GM19455 (cell line): ENCODE measurements at regions not wholly inside any gene's neighbourhood (a gene's known extent, or its start where the extent isn't known, plus 50 kb on each side); places are given as distances from the start of the nearest gene placed in this dataset.
A peak's percentile ranks its signal among the peaks of the same experiment; 100 is the strongest.
"Not testable (repeated sequence)": the region's sequence is repeated elsewhere in the genome, so short reads cannot be mapped to it uniquely, and the experiment has no call there.

Experiments used
- ATAC-seq: cut with Tn5 transposase; IDR thresholded peaks from one replicate; pipeline ENCODE4 v1.9.1; 2021; ENCODE audit not compliant: unreplicated experiment

DNA sequence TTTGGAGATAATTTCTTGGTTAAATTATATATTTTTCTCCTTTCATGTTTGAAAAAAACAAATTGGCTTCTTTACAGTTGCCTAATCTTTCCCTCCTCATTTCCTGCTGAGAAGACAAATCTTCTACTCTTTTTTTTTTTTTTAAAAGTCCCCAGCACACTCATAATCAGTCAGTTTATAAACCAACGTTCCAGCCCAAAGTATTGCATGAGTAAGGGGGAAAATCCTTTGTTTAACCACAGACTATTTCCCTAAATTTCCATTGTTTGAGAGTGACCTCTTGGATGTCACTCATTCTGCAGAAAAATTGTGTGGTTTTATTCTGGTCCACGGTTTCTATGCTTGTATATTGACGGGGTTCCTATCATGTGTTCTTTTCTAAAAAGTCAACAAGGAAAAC is 55.1 kb upstream of the TLR4 start:
- ATAC-seq: no peak

DNA sequence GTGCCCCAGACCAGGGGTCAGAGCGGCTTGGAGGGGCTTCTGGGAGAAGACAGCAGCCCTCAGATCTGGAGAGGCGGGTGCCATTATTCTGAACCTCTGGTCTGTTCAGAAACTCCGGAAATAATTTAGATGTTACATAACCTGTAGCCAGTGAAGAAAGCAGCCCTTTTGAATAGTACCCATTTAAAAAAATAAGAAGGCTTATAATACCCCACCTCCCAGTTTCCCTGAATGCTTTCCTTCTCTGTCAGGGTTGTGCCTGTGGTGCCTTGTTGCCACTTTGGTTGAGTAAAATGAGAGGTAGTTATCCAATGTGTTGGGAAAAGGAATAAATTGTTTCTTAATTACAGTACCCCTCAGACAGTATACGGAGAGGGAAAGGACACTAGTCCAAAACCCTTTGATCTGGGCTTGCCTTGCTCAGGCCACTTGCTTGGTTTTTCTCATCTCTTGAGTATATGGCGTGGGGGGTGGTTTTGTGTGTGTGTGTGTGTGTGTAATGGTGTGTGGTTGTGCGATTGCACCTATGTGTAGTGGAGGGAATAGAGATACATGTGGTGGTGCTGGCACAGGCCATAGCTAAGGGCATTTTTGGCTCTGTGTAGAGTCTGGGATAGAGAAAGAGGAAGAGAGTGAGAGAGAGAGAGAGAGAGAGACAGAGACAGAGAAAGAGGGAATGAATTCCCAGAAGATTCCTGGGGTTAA is 59.1 kb upstream of the TLR4 start:
- ATAC-seq: peak; percentile 31

DNA sequence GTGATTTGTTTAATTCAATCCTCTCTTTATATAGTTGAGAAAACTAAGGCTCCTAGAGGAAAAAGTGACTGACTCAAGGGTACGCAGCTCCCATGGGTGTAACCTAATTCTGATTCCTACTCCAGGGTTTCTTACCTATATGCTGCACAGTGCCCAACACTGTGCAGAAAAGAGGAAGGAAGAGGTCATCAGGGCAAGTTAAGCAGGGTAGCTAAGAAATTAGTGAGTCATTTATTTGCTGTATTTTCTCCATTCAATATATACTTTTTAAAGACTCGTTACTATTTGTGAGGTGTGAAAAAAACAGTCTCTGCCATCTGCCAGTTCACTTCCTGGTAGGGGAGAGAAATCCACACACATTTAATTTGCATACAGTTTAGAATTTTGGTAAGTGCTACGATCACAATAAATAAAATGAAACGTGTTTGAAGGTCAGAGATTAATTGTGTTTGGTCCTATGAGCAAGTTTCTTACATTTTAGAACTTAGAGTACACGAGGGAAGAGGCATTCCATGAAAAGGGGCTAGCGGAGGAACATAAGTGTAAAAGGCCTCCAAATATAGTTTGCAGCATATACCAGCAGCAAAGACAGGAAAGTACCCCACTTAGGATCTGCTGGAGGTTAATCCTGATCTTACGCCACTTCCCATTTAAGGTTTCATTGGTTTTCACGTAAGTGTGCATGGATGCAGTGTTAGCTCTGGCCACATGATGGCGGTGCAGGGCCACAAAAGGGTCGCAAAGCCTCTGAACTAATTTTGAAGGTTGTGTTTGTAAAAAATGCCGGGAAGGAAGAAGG is 59.9 kb upstream of the TLR4 start:
- ATAC-seq: peak; percentile 91

DNA sequence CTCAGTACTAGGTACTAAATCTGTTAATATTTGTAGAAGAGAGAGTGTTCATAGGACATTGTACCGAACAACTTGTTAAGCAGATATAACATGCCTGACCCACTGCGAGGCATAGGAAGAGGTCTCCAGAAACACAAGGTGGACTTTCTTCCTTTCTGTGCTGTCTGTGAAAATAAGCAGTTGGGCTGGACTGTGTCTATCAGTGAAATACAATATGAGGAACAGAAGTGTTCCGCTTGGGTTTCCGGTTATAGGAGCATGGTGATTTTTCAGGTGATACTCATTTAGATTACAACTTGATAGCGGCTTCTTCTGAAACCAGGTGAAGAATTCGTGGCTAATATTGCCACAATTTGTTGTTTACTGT is 60.9 kb upstream of the TLR4 start:
- no peak for ATAC-seq

DNA sequence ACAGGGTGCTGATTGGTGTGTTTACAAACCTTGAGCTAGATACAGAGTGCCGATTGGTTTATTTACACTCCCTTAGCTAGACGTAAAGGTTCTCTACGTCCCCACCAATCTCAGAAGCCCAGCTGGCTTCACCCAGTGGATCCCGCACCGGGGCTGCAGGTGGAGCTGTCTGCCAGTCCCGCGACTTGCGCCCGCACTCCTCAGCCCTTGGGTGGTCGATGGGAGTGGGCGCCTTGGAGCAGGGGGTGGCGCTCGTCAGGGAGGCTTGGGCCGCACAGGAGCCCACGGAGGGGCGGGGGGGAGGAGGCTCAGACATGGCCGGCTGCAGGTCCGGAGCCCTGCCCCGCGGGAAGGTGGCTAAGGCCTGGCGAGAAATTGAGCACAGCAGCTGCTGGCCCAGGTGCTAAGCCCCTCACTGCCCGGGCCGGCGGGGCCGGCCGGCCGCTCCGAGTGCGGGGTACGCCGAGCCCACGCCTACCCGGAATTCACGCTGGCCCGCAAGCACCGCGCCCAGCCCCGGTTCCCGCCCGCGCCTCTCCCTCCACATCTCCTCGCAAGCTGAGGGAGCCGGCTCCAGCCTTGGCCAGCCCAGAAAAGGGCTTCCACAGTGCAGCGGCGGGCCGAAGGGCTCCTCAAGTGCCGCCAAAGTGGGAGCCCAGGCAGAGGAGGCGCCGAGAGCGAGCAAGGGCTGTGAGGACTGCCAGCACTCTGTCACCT is 61.5 kb upstream of the TLR4 start:
- ATAC-seq: not testable (repeated sequence)

DNA sequence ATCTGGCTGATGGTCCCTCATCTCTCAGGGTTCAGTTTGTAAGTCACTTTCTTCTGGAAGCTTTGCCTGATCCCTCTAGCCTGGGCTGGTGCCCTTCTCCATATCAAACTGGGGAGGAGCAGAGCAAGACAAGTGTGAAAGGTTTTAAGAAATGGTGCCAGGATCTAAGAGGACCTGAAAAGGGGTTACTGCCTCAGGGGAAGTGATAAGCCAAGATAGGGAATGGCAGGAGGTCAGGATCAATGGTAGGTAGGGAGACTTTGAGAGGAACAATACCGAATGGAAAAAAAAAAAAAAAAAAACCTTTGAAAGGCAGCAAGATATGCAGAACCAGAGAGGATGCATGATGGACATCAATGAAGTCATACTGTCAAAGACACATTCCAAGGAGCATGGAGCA is 67.5 kb upstream of the TLR4 start:
- no peak for ATAC-seq

DNA sequence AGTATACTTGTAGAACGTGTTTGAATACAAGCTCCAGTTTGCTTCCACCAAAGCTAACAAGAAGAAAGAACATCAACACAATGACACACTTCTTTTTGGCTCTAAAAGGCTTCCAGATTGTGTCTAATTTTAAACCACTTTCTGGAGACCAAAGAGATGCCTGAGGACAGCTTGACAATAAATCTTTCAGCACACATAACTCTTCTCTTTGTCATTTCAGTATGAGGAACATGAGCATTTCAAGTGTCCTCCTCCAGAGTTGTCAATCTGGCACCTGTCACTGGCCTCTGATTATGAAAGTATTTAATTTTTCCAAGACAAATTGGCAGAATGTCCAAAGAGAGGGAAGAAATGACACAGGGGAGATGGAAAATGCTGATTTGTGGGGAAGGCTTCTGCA is 79.0 kb upstream of the TLR4 start:
- ATAC-seq: no peak

DNA sequence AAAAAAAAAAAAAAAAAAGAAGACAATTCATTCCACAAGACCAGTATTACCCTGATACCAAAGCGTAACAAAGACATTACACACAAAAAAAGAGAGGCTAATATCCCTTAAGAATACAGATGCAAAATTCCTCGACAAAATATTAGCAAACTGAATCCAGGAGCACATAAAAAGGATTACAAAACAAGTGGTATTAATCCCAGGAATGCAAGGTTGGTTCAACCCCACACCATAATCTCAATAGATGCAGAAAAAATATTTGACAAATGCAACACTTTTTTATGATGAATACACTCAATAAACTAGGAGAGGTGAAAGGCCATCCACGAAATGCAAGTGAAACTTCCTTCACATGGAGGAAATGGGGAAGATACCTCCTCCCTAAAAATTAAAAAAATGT is 80.1 kb upstream of the TLR4 start:
- no peak for ATAC-seq

DNA sequence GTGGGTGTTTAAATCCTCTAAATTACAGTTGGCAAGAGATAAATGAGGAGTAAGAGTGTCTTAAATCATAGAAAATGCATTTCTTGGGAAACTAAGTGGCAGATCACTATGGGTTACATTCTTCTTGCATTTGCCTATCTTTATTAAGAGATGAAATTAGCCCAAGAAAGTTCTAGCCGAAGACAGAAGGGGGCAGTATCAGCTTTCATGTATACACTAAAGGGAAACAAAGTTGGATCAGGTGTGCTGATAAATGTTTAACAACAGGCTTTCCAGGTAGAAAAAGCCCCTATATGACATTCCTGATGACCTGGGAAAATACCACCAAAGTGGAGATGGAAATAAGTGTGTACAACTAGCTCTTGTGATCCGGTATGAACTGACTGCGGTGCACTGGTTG is 81.9 kb upstream of the TLR4 start:
- no peak for ATAC-seq

DNA sequence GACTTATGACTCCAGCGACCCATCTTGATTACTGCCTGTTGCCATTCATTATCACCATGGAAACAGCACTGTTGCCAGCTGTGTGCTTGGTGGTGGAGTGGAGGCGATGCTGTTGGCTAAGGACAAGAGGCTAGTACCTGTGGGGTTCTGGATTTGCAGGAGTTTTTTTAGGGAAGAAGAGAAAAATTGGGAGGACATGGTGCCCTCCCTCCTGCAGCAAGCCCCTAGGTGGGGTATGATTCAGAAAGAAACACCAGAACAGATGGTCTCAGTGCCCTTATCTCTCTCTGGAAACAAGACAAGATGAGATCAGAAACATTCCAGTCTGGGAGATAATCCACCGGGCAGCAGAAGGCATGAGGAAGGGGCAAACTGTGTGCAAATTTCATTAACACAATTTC is 87.8 kb upstream of the TLR4 start:
- no peak for ATAC-seq

DNA sequence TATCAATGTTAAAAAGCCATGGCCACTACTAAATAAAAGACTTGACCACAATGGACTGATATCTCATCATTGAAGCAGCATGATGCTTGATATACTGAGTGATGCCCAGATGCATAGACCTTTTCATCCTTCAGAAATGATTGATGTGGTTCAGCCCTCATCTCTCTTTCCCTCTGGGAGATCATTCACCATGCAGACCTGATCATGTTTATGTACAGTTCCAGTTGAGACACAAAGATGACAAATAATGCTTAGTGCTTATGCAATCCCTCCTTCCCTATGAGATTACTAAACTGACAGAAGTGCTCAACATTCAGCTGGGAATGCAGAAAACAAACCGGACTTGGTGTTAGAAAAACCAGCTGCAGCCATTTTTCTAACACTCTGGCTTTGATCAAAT is 91.9 kb upstream of the TLR4 start:
- ATAC-seq: no peak

DNA sequence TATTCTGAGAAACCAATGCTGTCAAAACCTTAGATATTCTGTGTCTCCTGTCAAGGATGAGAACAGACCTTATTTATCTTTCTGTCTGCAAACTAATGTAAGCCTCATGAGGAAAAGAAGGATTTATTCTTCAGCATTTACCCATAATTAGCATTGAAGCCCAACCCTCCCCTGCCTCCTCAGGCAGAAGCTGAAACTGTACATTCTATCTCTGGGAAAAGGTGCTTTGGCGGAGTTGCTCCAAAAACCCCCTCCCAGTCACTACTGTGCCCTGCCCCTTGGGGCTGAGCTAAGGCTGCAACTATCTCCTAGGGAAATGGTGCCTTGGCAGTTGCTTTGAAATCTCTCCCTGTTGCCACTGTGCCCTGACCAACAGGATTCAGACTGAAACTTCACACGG is 106.2 kb upstream of the TLR4 start:
- ATAC-seq: no peak

DNA sequence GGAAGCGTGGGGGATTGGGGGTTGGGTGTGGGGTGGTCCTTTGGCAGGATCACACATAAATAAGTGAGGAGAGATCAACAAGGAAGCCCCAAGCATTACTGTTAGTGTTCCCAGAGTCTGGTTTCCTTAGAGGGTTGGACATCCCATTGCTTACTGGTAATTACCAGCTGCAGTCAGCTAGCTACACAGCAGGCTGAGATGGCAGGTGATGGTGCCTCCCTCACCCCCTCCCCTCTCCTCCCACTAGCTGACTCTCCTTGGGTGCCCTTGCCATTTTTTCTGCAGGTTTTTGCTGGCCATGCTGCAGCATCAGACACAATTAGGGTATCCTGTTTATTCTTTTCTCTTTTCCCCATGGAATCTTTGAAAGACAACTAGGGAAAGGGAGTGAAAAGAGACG is 107.5 kb upstream of the TLR4 start:
- ATAC-seq: no peak

DNA sequence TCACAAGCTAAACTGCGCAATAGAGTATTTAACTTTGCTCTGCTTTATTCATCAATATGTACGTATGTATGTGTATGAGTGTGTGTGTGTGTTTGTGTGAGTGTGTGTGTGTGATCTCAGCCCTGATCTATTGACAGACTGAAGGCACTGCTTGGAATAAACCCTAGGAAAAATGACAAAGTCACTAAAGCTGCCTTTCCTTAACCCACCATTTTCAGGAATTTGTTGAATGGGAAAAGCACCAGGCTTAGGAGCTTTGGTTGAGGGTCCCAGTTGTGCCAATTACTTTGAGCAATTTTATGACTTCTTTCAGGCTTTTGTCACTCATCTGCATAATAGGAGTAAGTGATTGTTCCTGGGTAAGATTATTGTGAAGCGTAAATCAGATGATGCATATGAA is 108.6 kb upstream of the TLR4 start:
- ATAC-seq: no peak

DNA sequence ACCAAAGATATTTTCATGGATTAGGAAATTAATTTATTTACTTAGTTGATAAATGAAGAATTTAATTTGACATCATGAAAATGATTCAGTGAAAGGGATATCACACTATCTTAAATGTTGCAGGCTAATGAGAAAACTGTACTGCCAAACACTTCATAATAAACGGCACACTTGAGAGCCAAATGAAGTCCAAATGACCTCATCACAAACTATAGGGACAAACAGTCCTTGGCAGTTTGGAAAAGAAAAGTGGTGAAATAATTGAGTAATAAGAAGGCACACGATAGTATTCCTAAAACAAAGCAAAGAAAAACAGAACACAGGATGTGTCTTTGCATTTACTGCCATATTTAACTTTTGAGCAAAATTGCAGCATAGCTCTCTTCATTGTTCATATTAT is 116.9 kb upstream of the TLR4 start:
- ATAC-seq: no peak

DNA sequence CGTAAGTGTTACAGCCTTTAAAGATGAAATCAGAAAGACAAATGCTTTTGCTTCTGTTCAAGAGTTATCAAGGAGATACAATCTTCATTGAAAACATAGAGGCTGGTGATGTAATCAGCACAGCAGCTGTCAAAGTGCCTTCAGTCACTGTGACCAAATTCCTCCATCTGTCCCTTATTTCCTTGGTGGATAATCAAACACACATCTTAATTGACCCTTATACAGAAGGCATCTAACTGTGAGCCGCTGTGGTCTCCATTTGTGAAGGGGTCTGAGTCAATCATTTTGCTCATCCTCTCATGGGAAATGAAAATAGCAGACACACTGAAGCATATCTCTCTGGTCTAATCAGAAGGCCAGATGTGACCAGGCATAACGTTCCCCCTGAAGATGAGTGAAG is 130.1 kb upstream of the TLR4 start:
- ATAC-seq: no peak

DNA sequence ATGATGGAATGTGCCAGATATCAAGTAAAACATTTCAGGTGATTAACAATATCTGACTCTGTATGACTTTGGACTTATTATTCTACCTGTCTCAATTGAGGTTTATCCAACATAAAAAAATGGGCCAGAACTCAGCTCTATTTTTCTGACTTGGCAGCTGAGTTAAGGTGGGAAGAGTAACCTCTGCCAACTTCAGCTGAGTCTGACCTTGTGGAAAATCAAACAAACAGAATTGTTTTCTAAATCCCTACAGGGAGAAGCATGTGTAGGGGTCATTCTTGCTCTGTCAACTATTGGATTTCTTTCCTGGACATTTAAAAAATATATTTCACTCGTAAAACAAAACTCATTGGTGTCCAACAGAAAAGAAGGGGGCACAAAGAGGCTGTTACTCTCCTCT is 139.4 kb upstream of the TLR4 start:
- ATAC-seq: no peak

DNA sequence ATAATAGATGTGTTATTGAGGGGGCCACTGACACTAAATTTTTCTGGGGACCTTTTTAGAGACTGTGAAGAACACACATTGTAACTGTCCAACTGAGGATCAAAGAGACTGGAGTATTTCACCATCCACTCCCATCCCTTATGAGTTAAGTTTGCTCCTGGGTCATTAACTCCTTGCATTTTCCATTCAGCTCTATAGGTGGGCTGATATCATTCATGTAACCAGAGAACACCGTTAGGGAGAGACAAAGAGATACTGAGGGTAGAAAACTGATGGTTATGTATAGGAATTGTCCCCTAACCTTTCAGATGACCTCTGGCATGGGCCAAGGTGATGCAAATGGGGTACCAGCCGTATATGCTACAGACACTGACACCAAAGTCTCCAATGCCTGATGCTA is 142.4 kb upstream of the TLR4 start:
- no peak for ATAC-seq

DNA sequence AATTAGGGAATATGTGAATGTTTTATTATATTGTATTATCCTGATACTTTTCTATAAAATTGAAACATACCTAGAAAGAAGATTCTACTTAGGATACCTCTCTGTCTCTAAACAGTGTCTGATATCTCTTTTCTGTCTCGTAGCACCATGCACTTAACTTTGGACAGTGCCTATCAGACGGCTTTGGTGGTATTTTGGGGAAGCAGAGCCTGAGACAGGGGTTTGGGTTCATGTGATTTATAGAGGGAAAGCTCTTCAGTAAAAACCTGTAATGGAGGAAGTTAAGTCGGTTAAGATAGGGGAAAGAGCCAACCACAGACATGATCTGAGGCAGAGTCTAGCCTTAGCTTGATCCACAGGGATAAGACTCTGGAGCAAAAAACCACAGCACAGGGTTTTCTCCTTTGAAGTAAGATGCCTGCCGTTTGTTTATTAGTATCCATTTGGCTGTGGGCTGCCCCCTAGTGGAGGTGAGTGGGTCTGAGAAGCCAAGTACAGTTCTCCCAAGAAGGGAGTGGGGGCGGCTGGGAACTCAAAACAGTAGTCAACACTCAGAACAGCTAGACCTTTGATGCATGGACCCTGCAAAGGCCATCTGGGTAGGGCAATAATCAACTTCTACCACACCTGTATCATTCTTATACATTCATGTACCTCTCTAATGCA is 141.2 kb upstream of the ASTN2 start:
- no peak for ATAC-seq

DNA sequence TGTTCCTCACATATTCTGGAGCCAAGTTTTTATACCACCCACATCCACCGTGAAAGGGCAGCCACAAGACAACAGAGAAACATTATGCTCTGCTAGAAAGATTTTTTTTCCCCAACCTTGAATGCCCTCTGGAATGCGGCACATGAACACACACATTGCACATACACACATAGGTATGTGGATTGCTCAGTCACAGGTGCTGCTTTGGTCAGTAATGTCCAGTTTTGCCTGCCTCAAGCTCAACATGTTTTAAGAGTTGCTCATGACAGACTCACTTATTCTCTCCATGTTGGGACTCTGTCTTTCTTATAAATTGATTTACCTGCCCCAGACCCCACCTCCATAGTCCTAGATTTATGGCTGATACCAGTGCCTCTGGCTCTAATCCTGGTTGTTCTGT is 138.0 kb upstream of the ASTN2 start:
- ATAC-seq: no peak

DNA sequence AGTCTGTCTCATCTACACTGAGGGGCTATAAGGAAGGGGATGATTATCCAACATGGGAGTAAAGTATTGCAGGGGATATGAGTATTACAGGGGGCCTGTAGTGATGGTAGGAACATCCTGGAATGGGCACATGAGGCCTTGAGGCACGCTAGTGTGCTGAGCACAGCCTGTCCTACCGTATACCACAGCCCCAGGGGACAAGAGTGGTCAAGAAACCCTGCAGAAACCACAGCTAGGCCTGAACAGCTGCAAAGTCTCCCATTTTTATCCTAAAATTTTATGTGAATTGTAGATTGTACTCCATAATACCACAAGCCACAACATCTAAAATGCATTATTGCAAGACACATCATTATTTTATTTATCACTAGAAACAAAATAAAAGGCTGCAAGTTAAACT is 136.3 kb upstream of the ASTN2 start:
- ATAC-seq: no peak

DNA sequence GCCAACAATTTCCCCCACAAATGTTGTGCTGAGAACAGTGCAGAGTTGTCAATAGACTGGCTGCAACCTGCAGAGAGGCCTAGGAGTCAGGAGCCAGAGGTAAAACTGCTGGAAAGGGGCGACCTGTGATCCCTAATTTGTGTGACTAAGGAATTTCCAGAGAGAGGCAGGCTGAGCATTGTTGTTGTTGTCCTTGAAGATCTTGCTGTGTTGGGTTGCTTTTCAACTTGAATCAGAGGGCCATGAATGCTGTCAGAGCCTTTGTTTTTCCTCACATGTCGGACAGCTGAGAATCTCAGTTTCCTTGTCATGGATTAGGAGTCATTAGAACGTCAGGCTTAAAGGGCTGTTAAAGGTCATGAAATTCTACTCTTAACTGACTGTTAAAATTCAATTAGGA is 134.6 kb upstream of the ASTN2 start:
- ATAC-seq: no peak
